ENCODE measurements at regions not wholly inside any gene's neighbourhood (a gene's known extent, or its start where the extent isn't known, plus 50 kb on each side); places are given as distances from the start of the nearest gene placed in this dataset.

GRCh38 chr1:219521325-219521724 is 91.6 kb downstream of the ZC3H11B start:
- ChIA-PET CTCF (no interaction called here), POLR2A (no interaction called here), RAD21 (ENCODE audit: low non-redundant PET in 1 of 2, low total read pairs in 2 of 2, uncharacterized antibody in 2 of 2, unreplicated experiment in 2 of 2) (no interaction called here)
- Histone ChIP-seq H3K4me3 (replicated peaks in 1 of 2; ENCODE audit: low read depth in 1 of 2, low read length in 2 of 2) (no peak overlapping the region), H3K27me3 (ENCODE audit: insufficient read depth, low read length) (no peaks in the 10 kb centered on the region), H4K20me1 (ENCODE audit: insufficient read depth) (no peaks in the 10 kb centered on the region), H3K9me2 (ENCODE audit: insufficient read depth) (no peaks in the 10 kb centered on the region; the same call in 1 of the 2 replicates), H3K9ac (ENCODE audit: low read length) (no peak overlapping the region), H3K27ac (ENCODE audit: low read depth, low read length) (no peak overlapping the region), H3K79me2 (ENCODE audit: insufficient read depth, low read length) (no peaks in the 10 kb centered on the region), H3K36me3 (ENCODE audit: control insufficient read depth in 1 of 2, insufficient read depth in 2 of 2, low read length in 2 of 2) (no peaks in the 10 kb centered on the region), H3K9me3 (ENCODE audit: control insufficient read depth in 1 of 2, insufficient read depth in 1 of 2, low read depth in 1 of 2, low read length in 2 of 2) (no peaks in the 10 kb centered on the region), H2AFZ (ENCODE audit: low read depth, low read length, poor library complexity, severe bottlenecking) (no peak overlapping the region), H3K4me1 (ENCODE audit: control insufficient read depth in 1 of 2, insufficient read depth in 2 of 2, low read length in 2 of 2) (no peaks in the 10 kb centered on the region; a peak in 1 of 4 replicates), H3K4me2 (ENCODE audit: low read length) (no peak overlapping the region)
- no peak for ATAC-seq
- TF ChIP-seq YY1 (IDR thresholded peaks at IDR 0.05; ENCODE audit: extremely low read depth, insufficient replicate concordance, low read depth, low read length) (no peak), EZH2 (IDR thresholded peaks at IDR 0.05) (no peak), POLR2A (IDR thresholded peaks at IDR 0.05; ENCODE audit: borderline replicate concordance, extremely low read depth, insufficient read depth, insufficient read length) (no peak), TCF7L2 (IDR thresholded peaks at IDR 0.05; ENCODE audit: borderline replicate concordance, extremely low read depth, insufficient read depth, insufficient read length) (no peak), ELF1 (IDR thresholded peaks at IDR 0.05; ENCODE audit: borderline replicate concordance, low read depth) (no peak), SP1 (IDR thresholded peaks at IDR 0.05; ENCODE audit: low read depth) (no peak), FOSL1 (IDR thresholded peaks at IDR 0.05; ENCODE audit: low read depth) (no peak), ZFX (IDR thresholded peaks at IDR 0.05) (no peak), POLR2AphosphoS5 (IDR thresholded peaks at IDR 0.05; ENCODE audit: low read depth, low read length) (no peak), CBX3 (IDR thresholded peaks at IDR 0.05; ENCODE audit: low read depth) (no peak), ZBTB33 (IDR thresholded peaks at IDR 0.05; ENCODE audit: extremely low read depth, insufficient replicate concordance, low read length) (no peak), EZH2phosphoT487 (IDR thresholded peaks at IDR 0.05; ENCODE audit: borderline replicate concordance) (no peak), ATF3 (IDR thresholded peaks at IDR 0.05) (no peak), JUND (IDR thresholded peaks at IDR 0.05) (no peak), CEBPB (IDR thresholded peaks at IDR 0.05; ENCODE audit: low read depth) (no peak), REST (IDR thresholded peaks at IDR 0.05; ENCODE audit: low read depth) (no peak)
- intact Hi-C loops (cut with micrococcal nuclease): no loop called here
- DNase-seq (ENCODE audit: low read depth, low spot score): no peak
- BruUV-seq (replicated peaks): no TSS peak

Measured in HCT116 (cell line).